ENCODE measurements at regions not wholly inside any gene's neighbourhood (a gene's known extent, or its start where the extent isn't known, plus 50 kb on each side); places are given as distances from the start of the nearest gene placed in this dataset.
"Not testable (repeated sequence)": the region's sequence is repeated elsewhere in the genome, so short reads cannot be mapped to it uniquely, and the experiment has no call there.

- no peak for TF ChIP-seq CTCF (IDR thresholded peaks at IDR 0.05; ENCODE audit: unreplicated experiment)
- Mint-ChIP-seq H3K9me3 (ENCODE audit: low read depth, unreplicated experiment) (no peaks in the 10 kb centered on the region), H3K4me3 (ENCODE audit: low read depth, unreplicated experiment) (no peak overlapping the region), H3K36me3 (ENCODE audit: insufficient read depth, unreplicated experiment) (no peaks in the 10 kb centered on the region), H3K27me3 (ENCODE audit: unreplicated experiment) (peaks cover 25% of the 10 kb centered on the region), H3K27ac (ENCODE audit: unreplicated experiment) (no peak overlapping the region), H3K4me1 (ENCODE audit: low read depth, unreplicated experiment) (no peaks in the 10 kb centered on the region)
- CTCF ChIA-PET = no interaction called here
- intact Hi-C loops (cut with micrococcal nuclease; ENCODE audit: unreplicated experiment) = no loop called here
- no peak for DNase-seq
- no TSS peak for BruUV-seq (replicated peaks)
Measured at GRCh38 chr21:17279663-17280062, 233.2 kb upstream of the CXADR start.

- intact Hi-C loops (cut with micrococcal nuclease; ENCODE audit: unreplicated experiment); H3K9me3 Mint-ChIP-seq (ENCODE audit: low read depth, unreplicated experiment); BruUV-seq (replicated peaks); H3K36me3 Mint-ChIP-seq (ENCODE audit: insufficient read depth, unreplicated experiment); H3K27ac Mint-ChIP-seq (ENCODE audit: unreplicated experiment); CTCF ChIA-PET; DNase-seq; H3K4me1 Mint-ChIP-seq (ENCODE audit: low read depth, unreplicated experiment); H3K4me3 Mint-ChIP-seq (ENCODE audit: low read depth, unreplicated experiment); H3K27me3 Mint-ChIP-seq (ENCODE audit: unreplicated experiment): not testable (repeated sequence)
Measured at GRCh38 chr21:17293016-17293562, 219.8 kb upstream of the CXADR start.

- no peak for DNase-seq
- no peaks in the 10 kb centered on the region for H3K27me3 Mint-ChIP-seq (ENCODE audit: unreplicated experiment)
- no peak overlapping the region for H3K4me3 Mint-ChIP-seq (ENCODE audit: low read depth, unreplicated experiment)
- H3K9me3 Mint-ChIP-seq (ENCODE audit: low read depth, unreplicated experiment) = peaks cover 10% of the 10 kb centered on the region
- no TSS peak for BruUV-seq (replicated peaks)
- no peak for TF ChIP-seq CTCF (IDR thresholded peaks at IDR 0.05; ENCODE audit: unreplicated experiment)
- H3K27ac Mint-ChIP-seq (ENCODE audit: unreplicated experiment) = no peak overlapping the region
- CTCF ChIA-PET = no interaction called here
- no peaks in the 10 kb centered on the region for H3K36me3 Mint-ChIP-seq (ENCODE audit: insufficient read depth, unreplicated experiment)
- no peaks in the 10 kb centered on the region for H3K4me1 Mint-ChIP-seq (ENCODE audit: low read depth, unreplicated experiment)
- intact Hi-C loops (cut with micrococcal nuclease; ENCODE audit: unreplicated experiment) = no loop called here
Measured at GRCh38 chr21:17295997-17296396, 216.8 kb upstream of the CXADR start.

GRCh38 chr21:17299576-17299975 is 213.3 kb upstream of the CXADR start:
- CTCF ChIA-PET; H3K9me3 Mint-ChIP-seq (ENCODE audit: low read depth, unreplicated experiment): not testable (repeated sequence)

GRCh38 chr21:17327715-17328114 is 185.1 kb upstream of the CXADR start:
- H3K9me3 Mint-ChIP-seq (ENCODE audit: low read depth, unreplicated experiment); H3K4me1 Mint-ChIP-seq (ENCODE audit: low read depth, unreplicated experiment); H3K36me3 Mint-ChIP-seq (ENCODE audit: insufficient read depth, unreplicated experiment); CTCF ChIA-PET; BruUV-seq (replicated peaks); H3K27ac Mint-ChIP-seq (ENCODE audit: unreplicated experiment); DNase-seq; intact Hi-C loops (cut with micrococcal nuclease; ENCODE audit: unreplicated experiment); H3K4me3 Mint-ChIP-seq (ENCODE audit: low read depth, unreplicated experiment): not testable (repeated sequence)
- peaks cover 24% of the 10 kb centered on the region for H3K27me3 Mint-ChIP-seq (ENCODE audit: unreplicated experiment)

More at GRCh38 chr21:17299576-17299975, 213.3 kb upstream of the CXADR start:
- H3K27ac Mint-ChIP-seq (ENCODE audit: unreplicated experiment); DNase-seq; BruUV-seq (replicated peaks); intact Hi-C loops (cut with micrococcal nuclease; ENCODE audit: unreplicated experiment); H3K4me1 Mint-ChIP-seq (ENCODE audit: low read depth, unreplicated experiment); H3K36me3 Mint-ChIP-seq (ENCODE audit: insufficient read depth, unreplicated experiment); H3K4me3 Mint-ChIP-seq (ENCODE audit: low read depth, unreplicated experiment): not testable (repeated sequence)
- H3K27me3 Mint-ChIP-seq (ENCODE audit: unreplicated experiment) = peaks cover 15% of the 10 kb centered on the region

- Mint-ChIP-seq H3K9me3 (ENCODE audit: low read depth, unreplicated experiment) (no peaks in the 10 kb centered on the region), H3K36me3 (ENCODE audit: insufficient read depth, unreplicated experiment) (no peaks in the 10 kb centered on the region), H3K4me3 (ENCODE audit: low read depth, unreplicated experiment) (no peak overlapping the region), H3K27ac (ENCODE audit: unreplicated experiment) (no peak overlapping the region), H3K4me1 (ENCODE audit: low read depth, unreplicated experiment) (no peaks in the 10 kb centered on the region), H3K27me3 (ENCODE audit: unreplicated experiment) (no peaks in the 10 kb centered on the region)
- intact Hi-C loops (cut with micrococcal nuclease; ENCODE audit: unreplicated experiment) = no loop called here
- no peak for TF ChIP-seq CTCF (IDR thresholded peaks at IDR 0.05; ENCODE audit: unreplicated experiment)
- BruUV-seq (replicated peaks) = no TSS peak
- CTCF ChIA-PET = no interaction called here
- DNase-seq = no peak
Measured at GRCh38 chr21:17334484-17334883, 178.4 kb upstream of the CXADR start.
